GM10266 (cell line): ENCODE measurements at regions not wholly inside any gene's neighbourhood (a gene's known extent, or its start where the extent isn't known, plus 50 kb on each side); places are given as distances from the start of the nearest gene placed in this dataset.
"Not testable (repeated sequence)": the region's sequence is repeated elsewhere in the genome, so short reads cannot be mapped to it uniquely, and the experiment has no call there.

Experiments used
- DNase-seq: peaks from one replicate; pipeline ENCODE4 v3.0.0; 2012; ENCODE audit errors: extremely low spot score
- CTCF ChIP-seq: IDR thresholded peaks from 2 replicates; pipeline ENCODE4 v1.5.1; 2012; ENCODE audit warnings: mild to moderate bottlenecking, low read depth; ENCODE audit not compliant: control insufficient read depth, insufficient read depth; ENCODE audit errors: missing control alignments

- TF ChIP-seq CTCF: no peak
- no peak for DNase-seq
Measured at GRCh38 chrX:3994315-3994714, 280.9 kb upstream of the PRKX start.

GRCh38 chrX:3990569-3990968 is 277.1 kb upstream of the PRKX start:
- DNase-seq: no peak
- no peak for TF ChIP-seq CTCF

- not testable (repeated sequence) for DNase-seq
Measured at GRCh38 chrX:3972104-3972858, 258.8 kb upstream of the PRKX start.

GRCh38 chrX:3968749-3969148 is 255.3 kb upstream of the PRKX start:
- no peak for TF ChIP-seq CTCF
- no peak for DNase-seq

- no peak for TF ChIP-seq CTCF
Measured at GRCh38 chrX:3963980-3964379, 250.5 kb upstream of the PRKX start.

DNA sequence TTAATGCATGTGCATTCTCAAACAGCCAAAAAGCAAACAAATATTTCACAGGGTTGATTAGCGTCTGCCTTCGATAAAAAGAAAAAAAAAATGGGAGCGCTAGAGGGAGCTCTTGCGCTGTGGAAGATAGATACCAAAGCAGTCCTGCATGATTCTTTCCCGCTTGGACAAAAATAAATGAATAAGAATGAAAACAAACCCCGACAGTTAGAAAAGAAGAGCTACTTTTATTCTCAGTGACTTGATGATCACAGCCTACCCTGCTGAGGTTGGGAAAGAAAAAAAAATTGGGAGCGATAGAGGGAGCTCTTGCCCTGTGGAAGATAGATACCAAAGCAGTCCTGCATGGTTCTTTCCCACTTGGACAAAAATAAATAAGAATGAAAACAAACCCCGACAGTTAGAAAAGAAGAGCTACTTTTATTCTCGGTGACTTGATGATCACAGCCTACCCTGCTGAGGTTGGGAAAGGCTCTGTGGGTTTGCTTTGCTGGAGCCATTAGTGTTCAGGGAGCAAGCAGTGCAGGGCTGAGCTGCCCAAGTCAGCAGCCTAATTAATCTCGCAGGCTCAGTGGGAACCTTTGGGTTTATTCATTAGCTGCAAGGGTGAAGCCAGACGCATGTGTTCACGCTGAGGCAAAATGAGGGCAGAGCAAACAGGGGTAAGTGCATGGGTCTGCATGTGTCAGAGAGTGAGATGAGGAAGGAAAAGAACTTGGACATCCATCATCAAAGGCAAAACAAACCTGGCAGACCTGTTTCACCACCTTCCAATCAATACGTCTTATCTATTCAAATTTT is 249.3 kb upstream of the PRKX start:
- DNase-seq: no peak
- peak; percentile 28 for TF ChIP-seq CTCF

More at GRCh38 chrX:3963980-3964379, 250.5 kb upstream of the PRKX start:
- no peak for DNase-seq

DNA sequence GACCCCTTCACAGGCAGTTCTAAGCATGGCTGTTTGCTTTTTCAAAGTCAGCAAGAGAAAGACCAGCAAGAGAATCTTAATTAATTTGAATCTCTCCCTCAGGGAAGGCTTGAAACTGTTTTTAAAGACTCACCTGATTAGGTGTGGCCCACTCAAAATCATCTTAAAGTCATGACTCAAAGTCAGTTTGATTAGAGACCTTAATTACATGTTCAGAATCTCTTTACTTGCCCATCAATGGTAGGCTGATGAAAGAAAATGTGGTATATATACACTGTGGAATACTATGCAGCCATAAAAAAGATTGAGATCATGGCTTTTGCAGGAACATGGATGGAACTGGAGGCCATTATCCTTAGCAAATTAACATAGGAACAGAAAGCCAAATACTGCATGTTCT is 247.5 kb upstream of the PRKX start:
- DNase-seq: no peak
- no peak for TF ChIP-seq CTCF

DNA sequence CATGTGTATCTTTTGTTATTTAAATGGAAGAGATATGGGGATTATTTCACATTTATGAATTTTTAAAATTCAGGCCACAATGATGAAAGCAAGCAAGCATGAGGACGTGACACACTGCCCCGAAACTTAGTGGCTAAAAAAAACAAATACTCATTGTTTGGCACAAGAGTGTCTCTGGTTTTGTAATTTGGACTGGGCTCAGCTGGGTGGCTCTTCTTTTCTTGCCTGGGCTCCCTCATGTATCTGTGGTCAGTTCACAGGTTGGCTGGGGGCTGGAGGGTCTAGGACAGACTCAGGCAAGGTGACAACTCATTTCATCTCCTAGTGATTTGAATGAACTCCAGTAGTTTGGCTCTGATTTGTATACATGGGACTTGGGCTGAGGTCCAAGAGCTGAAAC is 238.4 kb upstream of the PRKX start:
- DNase-seq: no peak
- no peak for TF ChIP-seq CTCF
